GM12875 (cell line): ENCODE measurements at regions not wholly inside any gene's neighbourhood (a gene's known extent, or its start where the extent isn't known, plus 50 kb on each side); places are given as distances from the start of the nearest gene placed in this dataset.

Experiments used
- H3K4me3 ChIP-seq: one replicate; pipeline ENCODE4 v1.5.1; 2011; ENCODE audit warnings: low read depth, low read length, control low read depth
- TF ChIP-seq, protein P1 (sequence below): IDR thresholded peaks from 2 replicates; pipeline ENCODE4 v1.5.1; 2011; ENCODE audit warnings: low read depth, mild to moderate bottlenecking, control low read depth, inconsistent platforms, low read length, moderate library complexity, borderline replicate concordance; ENCODE audit not compliant: insufficient read depth

DNA sequence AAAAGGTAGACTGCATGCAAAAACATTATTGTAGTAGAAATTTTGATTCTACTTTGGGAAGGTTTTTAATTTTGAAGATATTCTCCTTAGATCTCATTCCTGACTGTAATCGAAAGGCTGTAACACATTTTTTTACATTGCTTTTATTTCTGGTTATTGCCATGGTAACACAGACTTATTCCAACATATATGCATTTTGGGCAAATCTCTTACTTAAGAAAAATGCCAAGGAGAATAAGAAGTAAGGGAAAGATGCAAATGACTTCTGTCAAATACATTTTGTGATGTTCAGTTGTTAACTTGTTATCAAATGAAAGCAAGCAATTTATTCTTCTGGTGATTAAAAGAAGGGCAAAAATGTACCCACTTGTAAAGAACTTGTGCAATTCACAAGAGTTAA is 267.5 kb downstream of the AASDHPPT start:
- no peak overlapping the region for H3K4me3 ChIP-seq
- TF ChIP-seq, protein P1, sequence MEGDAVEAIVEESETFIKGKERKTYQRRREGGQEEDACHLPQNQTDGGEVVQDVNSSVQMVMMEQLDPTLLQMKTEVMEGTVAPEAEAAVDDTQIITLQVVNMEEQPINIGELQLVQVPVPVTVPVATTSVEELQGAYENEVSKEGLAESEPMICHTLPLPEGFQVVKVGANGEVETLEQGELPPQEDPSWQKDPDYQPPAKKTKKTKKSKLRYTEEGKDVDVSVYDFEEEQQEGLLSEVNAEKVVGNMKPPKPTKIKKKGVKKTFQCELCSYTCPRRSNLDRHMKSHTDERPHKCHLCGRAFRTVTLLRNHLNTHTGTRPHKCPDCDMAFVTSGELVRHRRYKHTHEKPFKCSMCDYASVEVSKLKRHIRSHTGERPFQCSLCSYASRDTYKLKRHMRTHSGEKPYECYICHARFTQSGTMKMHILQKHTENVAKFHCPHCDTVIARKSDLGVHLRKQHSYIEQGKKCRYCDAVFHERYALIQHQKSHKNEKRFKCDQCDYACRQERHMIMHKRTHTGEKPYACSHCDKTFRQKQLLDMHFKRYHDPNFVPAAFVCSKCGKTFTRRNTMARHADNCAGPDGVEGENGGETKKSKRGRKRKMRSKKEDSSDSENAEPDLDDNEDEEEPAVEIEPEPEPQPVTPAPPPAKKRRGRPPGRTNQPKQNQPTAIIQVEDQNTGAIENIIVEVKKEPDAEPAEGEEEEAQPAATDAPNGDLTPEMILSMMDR, result no peak

DNA sequence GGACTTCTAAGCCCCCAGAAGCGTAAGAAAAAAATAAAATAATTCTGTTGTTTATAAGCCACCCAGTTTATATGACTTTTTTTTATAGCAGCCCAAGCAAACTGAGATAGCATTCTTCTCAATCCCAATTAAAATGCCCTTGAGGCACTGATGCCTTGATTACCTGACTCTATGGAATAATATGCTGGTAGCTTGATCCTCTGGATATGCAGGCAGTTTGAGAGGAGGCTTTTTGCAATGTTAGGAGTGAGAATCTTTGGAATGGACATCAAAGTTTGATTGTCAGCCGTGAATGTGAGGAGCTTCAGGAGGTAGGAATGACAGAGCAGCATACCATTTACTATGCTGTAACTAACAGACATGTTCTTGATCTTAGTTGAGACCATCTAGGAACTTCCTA is 275.6 kb downstream of the AASDHPPT start:
- H3K4me3 ChIP-seq, result no peak overlapping the region
- TF ChIP-seq, protein P1, result no peak

DNA sequence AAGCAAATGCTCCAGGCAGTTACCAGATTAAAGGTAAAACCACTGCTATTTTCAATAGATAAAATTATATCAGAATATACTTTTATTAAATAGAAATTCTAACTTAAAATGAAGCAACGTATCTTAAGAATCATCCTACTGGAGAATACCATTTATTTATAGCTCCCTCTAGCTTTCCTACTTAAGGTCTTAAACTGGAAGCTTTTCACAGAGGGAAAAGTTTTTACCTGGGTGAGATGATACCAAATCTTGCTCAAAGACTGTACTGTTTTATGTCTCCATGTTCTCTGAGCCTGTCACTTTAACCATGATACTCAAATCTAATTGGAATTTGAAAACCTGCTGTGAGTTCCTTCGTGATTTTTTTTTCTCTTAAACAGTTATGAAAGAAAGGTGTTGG is 291.8 kb downstream of the AASDHPPT start:
- H3K4me3 ChIP-seq, result no peak overlapping the region
- TF ChIP-seq, protein P1, result no peak

DNA sequence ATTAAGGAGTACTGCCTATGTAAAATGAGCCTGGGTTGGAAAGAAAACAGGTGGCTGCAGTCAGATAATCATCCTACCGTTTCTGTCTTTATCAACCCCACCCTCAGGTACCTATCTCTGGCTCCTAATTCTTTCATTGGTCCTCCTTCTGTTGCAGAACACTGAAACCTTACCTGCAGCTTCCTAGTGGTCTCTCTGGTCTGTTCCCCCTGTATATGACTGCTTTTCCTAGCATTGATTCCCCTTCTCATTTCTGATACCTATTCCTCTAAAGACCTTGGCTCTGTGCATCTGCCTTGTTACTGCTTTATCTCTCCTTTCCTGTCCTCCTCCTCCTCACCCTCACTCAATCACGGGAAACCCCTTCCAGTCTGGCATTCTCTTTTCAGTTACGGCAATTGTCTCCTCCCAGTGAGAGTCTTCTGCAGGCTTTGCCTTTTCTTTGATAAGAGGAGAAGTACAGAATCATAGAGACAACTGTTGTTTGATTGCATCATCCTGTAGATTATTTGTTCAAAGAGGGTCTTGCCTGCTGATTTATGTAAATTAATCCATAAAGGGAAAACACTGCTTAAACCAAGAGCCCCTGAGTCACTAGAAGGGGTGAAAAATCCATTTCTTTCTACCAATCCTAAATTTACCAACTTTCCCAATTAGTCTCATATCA is 301.2 kb downstream of the AASDHPPT start:
- TF ChIP-seq, protein P1, result no peak
- no peak overlapping the region for H3K4me3 ChIP-seq

DNA sequence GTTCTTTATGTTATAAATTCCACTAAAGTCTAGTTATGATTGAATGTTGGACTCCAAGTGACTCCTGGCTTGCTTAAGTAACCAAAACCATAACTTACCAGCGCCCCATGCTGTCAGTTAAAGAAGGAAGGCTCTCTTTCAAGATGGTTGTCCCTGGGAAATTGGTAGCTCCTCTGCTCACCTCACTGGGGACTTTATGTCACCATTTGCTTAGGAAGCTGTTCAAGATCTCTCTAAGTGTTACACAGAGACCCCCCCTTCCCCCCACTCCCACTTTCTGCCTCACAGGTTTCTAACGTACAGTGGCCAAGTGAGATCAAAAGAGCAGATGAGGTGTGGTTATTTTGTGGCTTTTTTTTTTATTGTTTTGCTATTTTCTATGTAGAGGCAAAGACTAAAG is 301.8 kb downstream of the AASDHPPT start:
- TF ChIP-seq, protein P1, result no peak
- H3K4me3 ChIP-seq, result no peak overlapping the region

DNA sequence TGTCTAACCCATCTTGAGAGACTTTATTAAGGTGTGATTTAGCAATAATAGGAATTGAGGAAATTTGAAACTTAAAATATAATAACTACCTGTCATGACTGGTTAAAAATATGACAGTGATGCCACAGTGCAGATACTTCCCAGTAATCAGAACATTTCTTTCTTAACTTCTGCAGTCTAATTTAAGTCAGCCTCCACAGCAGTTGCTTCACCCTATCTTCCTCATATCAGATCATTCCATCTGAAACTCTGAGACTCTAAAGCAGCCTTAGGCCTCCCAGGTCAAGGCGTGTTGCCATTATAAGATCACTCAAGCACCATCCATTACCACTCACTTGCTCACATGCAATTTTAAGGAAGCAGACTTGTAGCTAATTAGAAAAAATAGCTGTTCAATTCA is 302.2 kb downstream of the AASDHPPT start:
- TF ChIP-seq, protein P1, result no peak

DNA sequence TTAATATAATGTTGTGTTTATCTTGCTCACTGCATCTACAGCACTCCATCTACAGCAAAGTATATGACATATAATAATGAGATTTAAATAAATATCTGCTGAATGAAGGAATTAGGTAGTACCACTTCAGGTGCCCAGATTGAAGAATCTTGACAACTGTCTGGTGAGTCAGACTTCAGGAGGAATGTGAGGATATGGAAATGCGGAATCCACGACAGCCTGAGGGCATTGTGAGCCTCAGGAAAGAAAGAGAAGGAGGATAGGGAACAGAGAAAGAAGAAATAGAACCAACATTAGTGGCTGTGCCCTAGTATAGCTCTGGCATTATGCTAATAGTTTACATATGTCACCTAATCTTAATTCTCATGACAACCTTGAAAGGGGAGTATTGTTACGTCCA is 304.4 kb downstream of the AASDHPPT start:
- H3K4me3 ChIP-seq, result no peak overlapping the region
- TF ChIP-seq, protein P1, result no peak

More for the DNA sequence above, 302.2 kb downstream of the AASDHPPT start:
- no peak overlapping the region for H3K4me3 ChIP-seq
